MCF 10A (cell line): ENCODE measurements at regions not wholly inside any gene's neighbourhood (a gene's known extent, or its start where the extent isn't known, plus 50 kb on each side); places are given as distances from the start of the nearest gene placed in this dataset.

Source experiments
- BruUV-seq: library from RNA; stranded (reverse); fragments of 400-500 nt; replicated peaks from 2 replicates; lab custom pipeline; 2021; lab: Mats Ljungman, UMichigan
- CTCF ChIA-PET: fragments of 300-600 bp; sonication (Branson Sonifier 250); formaldehyde crosslinking; extraction: SDS; loops from one replicate; lab custom pipeline; 2021; ENCODE audit warnings: antibody characterized with exemption, inconsistent platforms; lab: Yijun Ruan, JAX
- POLR2A ChIA-PET: fragments of 300-600, 350-650 bp; sonication (Branson Sonifier 250); formaldehyde crosslinking; extraction: SDS; loops from one replicate; lab custom pipeline; 2020; ENCODE audit warnings: antibody characterized with exemption, inconsistent platforms; lab: Yijun Ruan, JAX
- DNase-seq: peaks from one replicate; pipeline ENCODE4 v3.0.0-alpha.2; 2018; ENCODE audit not compliant: unreplicated experiment
- H3K27ac Mint-ChIP-seq: one replicate; pipeline ENCODE4 v1.8.0; 2022; ENCODE audit warnings: mild to moderate bottlenecking, low read depth, mixed read lengths; ENCODE audit not compliant: unreplicated experiment
- H3K27me3 Mint-ChIP-seq: one replicate; pipeline ENCODE4 v1.8.0; 2022; ENCODE audit warnings: mixed read lengths; ENCODE audit not compliant: insufficient read depth, unreplicated experiment
- H3K36me3 Mint-ChIP-seq: one replicate; pipeline ENCODE4 v1.8.0; 2022; ENCODE audit warnings: mild to moderate bottlenecking, moderate library complexity, mixed read lengths; ENCODE audit not compliant: insufficient read depth, unreplicated experiment
- H3K4me1 Mint-ChIP-seq: one replicate; pipeline ENCODE4 v1.8.0; 2022; ENCODE audit warnings: mixed read lengths; ENCODE audit not compliant: insufficient read depth, unreplicated experiment
- H3K4me3 Mint-ChIP-seq: one replicate; pipeline ENCODE4 v1.8.0; 2022; ENCODE audit warnings: mild to moderate bottlenecking, moderate library complexity, mixed read lengths; ENCODE audit not compliant: unreplicated experiment
- H3K9me3 Mint-ChIP-seq: one replicate; pipeline ENCODE4 v1.8.0; 2022; ENCODE audit warnings: mixed read lengths; ENCODE audit not compliant: unreplicated experiment
- CTCF ChIP-seq: fragments of 200-600 bp; IDR thresholded peaks from one replicate; pipeline ENCODE4 v1.8.0; 2022; ENCODE audit warnings: antibody characterized with exemption, mild to moderate bottlenecking; ENCODE audit not compliant: unreplicated experiment
- intact Hi-C: fragments of 100-400 bp; cut with micrococcal nuclease; formaldehyde crosslinking; loops from 2 replicates; pipeline ENCODE4 v1.14.1; 2022

- peaks cover 5% of the 10 kb centered on the region for H3K9me3 Mint-ChIP-seq
- POLR2A ChIA-PET: no interaction called here
- CTCF ChIA-PET: no interaction called here
- no peaks in the 10 kb centered on the region for H3K4me1 Mint-ChIP-seq
- no peaks in the 10 kb centered on the region for H3K27me3 Mint-ChIP-seq
- no peak overlapping the region for H3K4me3 Mint-ChIP-seq
- TF ChIP-seq CTCF: no peak
- H3K36me3 Mint-ChIP-seq: no peaks in the 10 kb centered on the region
- intact Hi-C loops: no loop called here
- DNase-seq: no peak
- no TSS peak for BruUV-seq
- no peak overlapping the region for H3K27ac Mint-ChIP-seq
These were observed 75.8 kb downstream of the MAGEB10 start for GRCh38 chrX:27883468-27884092.

GRCh38 chrX:27882695-27883094 lies 74.9 kb downstream of the MAGEB10 start:
- TF ChIP-seq CTCF: no peak
- ChIA-PET POLR2A (no interaction called here), CTCF (interaction anchor here (0.6 to 0.7 kb wide), 2 partner anchors 158 to 1600 kb away, joined by 3 to 5 read pairs; no protein-coding TSS in a partner anchor)
- intact Hi-C loops: no loop called here
- Mint-ChIP-seq H3K27me3 (no peaks in the 10 kb centered on the region), H3K36me3 (no peaks in the 10 kb centered on the region), H3K4me3 (no peak overlapping the region), H3K9me3 (peaks cover 5% of the 10 kb centered on the region), H3K4me1 (no peaks in the 10 kb centered on the region), H3K27ac (no peak overlapping the region)
- no TSS peak for BruUV-seq
- DNase-seq: no peak

GRCh38 chrX:27878862-27879261 lies 71.1 kb downstream of the MAGEB10 start:
- Mint-ChIP-seq H3K4me3 (no peak overlapping the region), H3K27ac (no peak overlapping the region), H3K36me3 (peaks cover 4% of the 10 kb centered on the region), H3K9me3 (peaks cover 6% of the 10 kb centered on the region), H3K4me1 (no peaks in the 10 kb centered on the region), H3K27me3 (no peaks in the 10 kb centered on the region)
- POLR2A ChIA-PET: no interaction called here
- CTCF ChIA-PET: no interaction called here
- no peak for DNase-seq
- intact Hi-C loops: no loop called here
- BruUV-seq: no TSS peak
- TF ChIP-seq CTCF: no peak
